HG03378 (cell line): ENCODE measurements at regions not wholly inside any gene's neighbourhood (a gene's known extent, or its start where the extent isn't known, plus 50 kb on each side); places are given as distances from the start of the nearest gene placed in this dataset.
"Not testable (repeated sequence)": the region's sequence is repeated elsewhere in the genome, so short reads cannot be mapped to it uniquely, and the experiment has no call there.

Source experiments
- ATAC-seq: cut with Tn5 transposase; IDR thresholded peaks from one replicate; pipeline ENCODE4 v1.9.1; 2021; ENCODE audit warnings: mild to moderate bottlenecking, moderate library complexity; ENCODE audit not compliant: unreplicated experiment

DNA sequence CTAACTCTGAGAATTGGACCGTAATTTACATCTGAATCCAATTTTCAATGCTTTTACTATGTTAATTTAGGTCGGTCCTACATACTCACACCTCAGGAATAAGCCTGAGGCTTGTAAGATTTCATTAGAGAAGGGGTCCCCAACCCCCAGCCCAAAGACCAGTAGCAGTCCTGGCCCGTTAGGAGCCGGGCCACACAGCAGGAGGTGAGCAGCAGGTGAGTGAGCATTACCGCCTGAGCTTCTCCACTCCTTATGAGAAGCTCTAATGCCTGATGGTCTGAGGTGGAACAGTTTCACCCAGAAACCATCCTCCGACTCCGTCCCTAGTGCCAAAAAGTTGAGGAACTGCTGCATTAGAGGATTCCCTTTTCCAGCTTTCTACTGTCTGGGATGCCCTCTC is 757.3 kb downstream of the SI start:
- no peak for ATAC-seq

DNA sequence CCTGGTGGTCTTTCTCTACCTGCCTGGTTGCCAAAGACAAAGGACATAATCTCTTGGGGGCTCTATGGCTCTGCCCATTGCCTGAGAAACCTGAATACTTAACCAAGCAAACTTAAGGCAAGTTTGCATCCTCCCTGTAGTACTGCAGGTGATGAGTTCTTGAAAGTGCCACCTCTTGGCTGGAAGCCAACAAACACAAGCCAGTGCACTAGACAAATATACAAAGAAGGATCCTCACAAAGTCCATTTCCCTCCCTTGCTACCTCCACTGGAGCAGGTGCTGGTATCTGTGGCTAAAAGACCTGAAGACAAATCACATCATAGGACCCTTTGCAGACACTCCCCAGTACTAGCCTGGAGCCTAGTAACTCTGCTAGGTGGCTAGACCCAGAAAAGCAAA is 772.3 kb downstream of the SI start:
- no peak for ATAC-seq

DNA sequence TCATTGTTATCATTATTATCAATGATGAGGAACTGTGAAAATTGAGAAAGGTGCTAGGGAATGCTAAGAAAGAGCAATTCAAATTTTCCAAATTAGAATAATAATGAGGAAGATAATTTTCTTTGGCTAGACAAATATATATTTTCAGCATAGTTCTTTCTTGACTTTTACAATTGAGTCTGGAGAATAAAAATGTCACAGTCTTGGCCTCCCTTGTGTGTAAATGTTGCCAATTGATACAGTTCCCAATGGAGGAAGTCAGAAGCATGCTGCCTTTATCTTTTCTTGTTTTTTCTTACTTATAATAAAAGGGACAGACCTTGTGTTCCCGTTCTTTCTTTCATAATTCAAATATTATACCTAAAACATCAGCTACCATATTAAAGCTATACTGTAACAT is 774.4 kb downstream of the SI start:
- no peak for ATAC-seq

DNA sequence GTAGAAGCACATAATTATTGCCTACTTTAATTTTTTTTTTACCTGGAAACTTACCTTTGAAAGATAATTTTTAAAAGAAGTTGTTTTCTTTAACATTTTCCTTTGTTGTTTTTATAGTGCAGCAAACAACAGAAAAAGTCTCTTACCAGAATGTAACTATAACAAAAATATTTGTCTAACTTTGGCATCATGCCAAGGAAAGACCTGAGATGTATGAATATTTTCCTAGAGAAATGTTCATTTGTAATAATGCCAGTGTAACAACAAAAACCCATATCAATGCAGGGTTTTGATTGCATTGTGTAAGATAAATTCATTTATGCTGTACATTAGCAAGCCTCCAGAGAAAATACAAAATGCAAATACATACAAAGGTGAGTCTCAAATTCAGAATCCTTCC is 775.7 kb downstream of the SI start:
- no peak for ATAC-seq

DNA sequence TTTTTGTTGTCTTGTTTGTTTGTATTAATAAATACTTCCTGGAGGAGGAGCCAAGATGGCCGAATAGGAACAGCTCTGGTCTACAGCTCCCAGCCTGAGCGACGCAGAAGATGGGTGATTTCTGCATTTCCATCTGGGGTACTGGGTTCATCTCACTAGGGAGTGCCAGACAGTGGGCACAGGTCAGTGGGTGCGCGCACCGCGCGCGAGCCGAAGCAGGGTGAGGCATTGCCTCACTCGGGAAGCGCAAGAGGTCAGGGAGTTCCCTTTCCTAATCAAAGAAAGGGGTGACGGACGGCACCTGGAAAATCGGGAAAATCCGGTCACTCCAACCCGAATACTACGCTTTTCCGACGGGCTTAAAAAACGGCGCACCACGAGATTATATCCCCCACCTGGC is 786.8 kb downstream of the SI start:
- ATAC-seq = not testable (repeated sequence)

DNA sequence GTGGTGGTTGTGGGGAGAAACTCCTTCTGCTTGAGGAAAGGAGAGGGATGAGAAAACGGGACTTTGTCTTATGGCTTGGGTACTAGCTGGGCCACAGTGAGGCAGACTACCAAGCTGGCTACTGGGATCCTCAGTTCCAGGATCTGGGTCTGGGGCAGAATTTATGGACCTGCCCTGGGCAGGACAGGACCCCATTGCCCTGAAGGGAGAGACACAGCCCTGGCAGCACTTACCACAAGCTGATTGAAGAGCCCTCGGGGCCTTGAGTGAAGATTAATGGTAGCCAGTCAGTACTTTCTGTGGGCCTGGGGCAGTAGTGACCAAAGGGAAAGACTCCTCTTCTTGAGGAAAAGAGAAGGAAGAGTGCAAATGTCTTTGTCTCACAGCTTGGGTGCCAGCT is 799.7 kb downstream of the SI start:
- ATAC-seq = no peak

DNA sequence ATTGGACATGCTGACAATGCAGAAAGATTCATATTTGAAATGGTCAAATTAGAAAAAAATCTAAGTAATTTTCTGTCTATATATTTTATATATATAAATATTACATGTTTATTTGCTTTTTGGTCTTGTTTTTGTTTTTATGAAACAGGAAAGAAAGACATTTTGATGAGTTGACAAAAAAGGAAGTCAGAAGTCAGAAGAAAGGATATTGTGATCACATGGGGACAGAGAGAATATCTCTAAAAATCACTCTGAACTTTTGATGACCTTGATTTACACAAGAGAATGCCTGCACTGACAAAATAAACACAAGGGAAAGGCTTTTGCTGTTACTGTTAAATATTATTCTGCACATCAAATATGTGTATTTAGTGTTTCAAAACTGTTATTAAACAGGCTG is 811.2 kb downstream of the SI start:
- ATAC-seq = no peak

DNA sequence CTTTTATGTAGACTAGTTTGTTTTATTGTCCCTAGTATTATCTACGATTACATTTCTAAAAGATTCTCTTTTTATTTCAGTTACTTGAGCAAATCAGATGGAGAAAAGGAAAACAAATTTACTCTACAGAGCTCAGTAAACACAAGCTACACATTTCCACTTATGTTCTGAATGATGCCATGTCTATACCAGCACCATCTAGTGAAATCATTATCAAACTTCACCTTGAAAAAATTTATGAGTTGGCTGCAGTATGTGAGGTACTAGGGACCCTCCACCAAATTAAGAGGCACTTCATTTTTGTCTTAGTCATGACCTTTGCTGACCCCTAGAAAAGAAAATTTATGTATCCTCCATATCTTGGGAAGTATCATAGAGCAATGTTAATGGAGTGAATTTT is 827.4 kb downstream of the SI start:
- ATAC-seq = no peak

DNA sequence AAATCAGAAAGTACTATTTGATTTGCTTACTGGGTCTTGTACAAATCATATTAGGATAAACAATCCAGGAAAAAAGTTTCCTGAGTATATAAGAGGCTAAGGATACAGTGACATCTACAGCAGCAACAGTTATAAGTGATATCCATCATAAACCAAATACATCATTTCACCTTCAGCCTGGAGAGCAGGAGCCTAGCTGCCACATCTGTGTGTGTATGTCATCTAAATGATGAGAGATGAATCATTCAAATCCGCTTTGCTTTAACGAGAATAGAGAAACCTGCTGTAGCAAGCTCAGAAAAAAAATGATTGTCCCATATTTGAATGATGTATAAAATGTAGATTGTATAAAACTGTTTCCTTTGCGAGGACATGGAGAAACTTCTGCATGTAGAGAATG is 841.4 kb downstream of the SI start:
- no peak for ATAC-seq

DNA sequence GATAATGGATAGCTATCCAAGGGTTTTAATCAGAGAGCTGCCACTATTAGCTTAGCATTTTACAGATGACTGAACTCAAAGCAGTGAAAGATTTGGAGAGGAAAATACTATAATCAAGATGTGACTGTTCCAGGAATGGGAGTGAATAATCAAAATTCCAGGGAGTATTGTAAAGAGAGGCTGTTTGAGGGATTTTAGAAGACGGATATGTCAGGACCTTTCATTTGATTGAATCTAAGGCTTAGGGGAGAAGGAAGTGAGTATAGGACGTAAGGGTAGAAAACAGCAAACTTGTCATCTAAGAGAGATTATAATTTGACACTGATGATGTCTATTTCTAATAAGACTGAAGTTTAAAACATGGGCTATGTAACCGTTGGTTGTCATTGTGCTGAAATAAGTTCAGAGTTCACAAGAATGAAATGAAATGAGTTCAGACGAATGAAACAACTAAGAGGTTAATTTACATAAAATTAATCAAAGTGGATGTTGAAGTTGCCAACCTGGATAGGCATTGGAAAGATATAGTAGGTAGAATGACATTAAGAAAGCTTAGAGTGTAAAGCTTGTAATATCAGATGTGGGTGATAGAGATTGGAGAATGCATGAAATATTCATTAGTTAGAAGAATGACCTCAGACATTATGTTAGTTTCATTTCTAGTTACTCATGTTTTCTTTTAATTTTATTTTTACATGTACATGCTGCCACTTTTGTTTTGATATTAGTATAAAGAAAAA is 842.8 kb downstream of the SI start:
- ATAC-seq = no peak

DNA sequence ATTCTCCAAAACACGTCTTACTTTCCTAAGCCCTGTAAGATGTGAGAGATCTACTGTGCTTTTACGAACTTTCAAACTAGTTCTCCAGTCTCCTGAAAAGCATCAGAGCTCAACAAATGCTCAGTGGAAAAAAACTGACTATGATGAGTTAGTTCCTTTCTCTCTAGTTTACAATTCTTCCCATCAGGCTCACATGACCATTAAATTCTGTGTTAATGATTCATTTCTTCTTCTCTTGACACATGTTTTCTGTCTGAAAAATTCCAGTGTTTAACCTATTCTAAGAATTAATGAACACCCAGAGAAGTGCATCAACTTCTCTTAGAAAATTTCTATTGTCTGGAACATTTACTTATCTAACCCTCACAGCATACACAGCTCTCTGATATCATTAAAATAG is 844.3 kb downstream of the SI start:
- ATAC-seq = no peak

DNA sequence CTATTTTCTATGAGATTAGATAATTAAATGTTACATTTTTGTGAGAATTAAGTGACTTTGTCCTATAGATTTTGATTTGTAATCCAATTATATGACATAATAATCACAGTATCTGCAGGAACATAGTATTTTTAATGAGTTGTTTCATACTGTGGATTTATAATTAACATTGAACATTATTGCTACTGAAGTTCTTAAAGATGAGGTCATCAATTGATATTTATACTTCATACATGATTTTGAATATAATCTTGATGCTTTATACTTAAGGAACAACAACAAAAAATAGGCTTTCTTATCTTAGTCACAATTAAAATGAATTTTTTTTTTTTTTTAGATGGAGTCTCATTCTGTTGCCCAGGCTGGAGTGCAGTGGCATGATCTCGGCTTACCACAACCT is 846.6 kb downstream of the SI start:
- ATAC-seq = no peak

DNA sequence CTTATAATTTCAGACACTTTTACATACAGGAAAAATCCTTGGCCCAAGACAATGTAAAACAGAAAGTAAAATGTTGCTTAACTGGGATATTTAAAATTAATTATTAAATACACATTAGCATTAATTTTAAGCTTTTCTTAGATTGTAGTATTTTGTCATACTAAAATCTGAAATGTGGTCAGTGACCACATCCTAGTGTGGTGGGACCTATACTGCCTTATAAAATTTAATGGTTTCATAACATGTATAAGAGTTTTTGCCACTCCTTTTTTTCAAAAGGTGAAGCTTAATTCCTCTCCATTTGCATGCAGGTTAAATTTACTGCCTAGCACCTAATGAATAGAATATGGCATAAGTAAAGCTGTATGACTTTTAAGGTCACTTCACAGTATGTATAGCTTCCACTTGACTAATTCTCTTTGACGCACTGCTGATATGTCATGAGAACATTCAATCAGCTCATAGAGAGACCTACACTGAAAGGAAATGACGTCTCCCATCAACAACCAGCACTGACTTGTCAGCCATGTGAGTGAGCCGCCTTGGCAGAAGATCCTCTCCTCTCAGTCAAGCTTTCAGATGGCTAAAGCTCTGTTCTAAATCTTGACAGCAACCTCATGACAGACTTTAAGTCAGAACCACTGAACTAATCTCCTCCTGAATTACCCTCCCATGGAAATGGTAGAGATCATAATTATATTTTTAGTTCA is 847.8 kb downstream of the SI start:
- ATAC-seq = no peak

DNA sequence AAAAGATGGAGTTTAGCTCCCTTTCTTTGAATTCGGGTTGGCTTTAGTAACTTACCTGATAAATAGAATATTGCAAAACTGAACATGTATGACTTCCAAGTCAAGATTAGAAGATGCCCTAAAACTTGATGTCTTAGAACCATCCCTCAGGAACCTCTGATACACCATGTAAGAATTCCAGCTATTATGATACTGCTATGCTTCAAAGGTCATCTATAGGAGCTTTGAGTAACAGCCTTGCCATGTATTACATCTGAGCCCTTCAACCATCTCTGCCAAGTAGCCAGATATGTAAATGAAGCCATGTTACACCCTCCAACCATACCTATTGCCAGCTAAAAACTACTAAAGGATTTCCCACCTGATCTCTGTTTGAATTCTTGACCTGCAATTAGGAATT is 854.2 kb downstream of the SI start:
- ATAC-seq = no peak

DNA sequence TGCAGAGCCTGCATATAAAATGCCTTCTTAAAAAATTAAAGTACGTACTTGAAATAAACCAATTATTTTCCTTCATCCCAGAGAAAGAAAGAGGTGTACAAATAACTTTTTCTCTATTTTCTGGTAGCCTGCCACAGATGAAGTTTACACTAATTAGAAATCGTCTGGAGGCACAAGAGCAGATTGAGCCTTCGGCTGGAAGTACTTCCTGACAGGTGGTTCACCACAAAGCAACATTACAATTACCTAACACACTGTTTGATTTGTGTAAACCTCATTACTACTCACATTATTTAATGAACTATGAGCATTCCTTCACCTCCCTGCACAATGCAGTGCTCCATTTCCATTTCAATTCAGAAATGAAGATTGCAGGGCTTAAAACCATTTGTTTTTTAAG is 856.1 kb downstream of the SI start:
- no peak for ATAC-seq

DNA sequence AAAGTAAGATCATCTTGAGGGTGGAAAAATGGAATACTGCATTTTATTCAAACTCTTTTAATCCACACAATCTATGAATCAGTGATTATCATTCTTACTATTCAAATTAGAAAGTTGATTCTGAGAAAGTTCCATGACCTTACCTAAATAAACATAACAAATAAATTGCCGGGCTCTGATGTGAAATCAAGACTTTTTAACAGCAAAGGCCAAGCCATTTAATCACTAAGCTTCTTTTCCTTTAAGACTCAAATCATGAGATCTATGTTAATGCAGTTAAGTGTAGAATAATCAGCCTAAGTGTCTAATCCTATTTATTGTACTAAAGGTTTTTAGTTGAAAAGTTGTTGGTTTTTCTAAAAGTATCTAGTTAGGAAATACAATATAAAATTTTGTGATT is 857.0 kb downstream of the SI start:
- ATAC-seq = no peak

DNA sequence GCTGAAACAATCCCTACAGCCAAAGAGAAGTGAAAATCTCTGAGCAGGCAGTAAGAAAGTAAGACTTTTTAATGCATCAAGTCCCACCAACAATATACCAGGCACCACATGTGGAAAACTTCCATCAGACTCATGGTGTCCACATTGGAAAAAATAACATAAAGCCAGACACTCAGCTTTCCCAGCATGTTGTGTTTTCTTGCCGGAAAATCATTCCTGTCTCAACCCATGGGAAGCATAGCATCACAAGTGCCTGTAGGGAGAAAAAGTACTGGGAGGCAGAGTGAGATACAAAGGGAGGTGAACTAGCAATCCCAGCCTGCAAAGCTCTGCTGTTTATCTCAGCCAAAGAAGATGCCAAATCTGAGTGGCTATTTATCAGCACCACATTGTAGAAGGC is 868.9 kb downstream of the SI start:
- ATAC-seq = no peak

DNA sequence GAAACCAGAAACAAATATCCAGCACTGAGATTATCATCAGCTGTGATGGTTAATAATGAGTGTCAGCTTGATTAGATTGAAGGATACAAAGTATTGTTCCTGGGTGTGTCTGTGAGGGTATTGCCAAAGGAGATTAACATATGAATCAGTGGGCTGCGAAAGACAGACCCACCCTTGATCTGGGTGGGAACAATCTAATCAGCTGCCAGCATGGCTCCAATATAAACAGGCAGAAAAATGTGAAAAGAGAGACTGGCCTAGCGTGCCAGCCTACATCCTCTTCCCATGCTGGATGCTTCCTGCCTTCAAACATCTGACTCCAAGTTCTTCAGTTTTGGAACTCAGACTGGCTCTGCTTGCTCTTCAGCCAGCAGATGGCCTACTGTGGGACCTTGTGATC is 869.5 kb downstream of the SI start:
- no peak for ATAC-seq

DNA sequence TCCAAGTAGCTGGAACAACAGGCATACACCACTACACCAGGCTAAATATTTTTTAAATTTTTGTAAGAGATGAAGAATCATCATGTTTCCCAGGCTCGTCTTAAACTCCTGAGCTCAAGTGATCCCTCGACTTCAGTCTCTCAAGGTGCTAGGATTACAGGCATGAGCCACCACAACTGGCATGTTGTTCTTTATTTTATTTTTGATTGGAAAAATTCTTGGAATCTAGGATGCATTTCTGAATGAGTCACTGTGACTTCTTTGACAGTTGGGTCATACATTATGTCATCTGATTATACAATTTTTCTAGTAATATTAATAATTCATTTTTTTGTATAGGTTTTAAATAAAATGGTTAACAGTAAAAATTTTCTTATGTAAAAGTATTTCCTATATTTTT is 870.2 kb downstream of the SI start:
- no peak for ATAC-seq

DNA sequence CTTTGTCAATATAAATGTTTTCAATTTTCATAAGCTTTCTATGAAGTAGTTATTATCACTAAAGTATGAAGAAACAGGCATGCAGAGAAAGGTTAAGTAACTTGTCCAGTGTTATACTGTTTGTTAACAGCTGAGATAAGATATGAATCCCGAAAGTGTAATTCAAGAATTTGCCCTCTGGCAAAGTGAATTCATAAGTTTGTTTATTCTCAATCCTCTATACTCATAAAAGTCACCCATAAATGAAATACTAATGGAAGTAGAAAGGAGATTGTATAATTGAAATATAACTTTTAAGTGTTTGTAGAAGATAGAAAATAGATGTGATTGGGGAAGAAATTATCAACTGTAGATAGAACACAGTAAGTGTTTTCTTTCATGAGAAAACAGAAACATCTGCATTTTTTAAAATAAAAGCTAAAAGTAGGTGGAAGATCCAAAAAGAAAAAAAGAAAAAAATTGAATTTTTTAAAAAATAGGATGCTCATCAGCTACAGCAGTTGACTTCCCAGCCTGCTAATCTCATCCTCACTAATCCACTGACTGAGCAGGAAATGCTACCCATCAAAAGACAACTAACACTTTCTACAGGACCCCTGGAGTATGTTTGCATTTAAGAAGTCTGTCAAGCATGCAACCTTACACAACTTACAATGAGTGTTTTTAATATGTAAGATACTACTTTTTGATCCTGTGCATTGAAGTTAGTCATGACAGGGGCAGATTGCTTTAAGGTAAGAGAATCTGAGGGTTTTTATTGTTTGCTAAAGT is 878.1 kb downstream of the SI start:
- no peak for ATAC-seq

DNA sequence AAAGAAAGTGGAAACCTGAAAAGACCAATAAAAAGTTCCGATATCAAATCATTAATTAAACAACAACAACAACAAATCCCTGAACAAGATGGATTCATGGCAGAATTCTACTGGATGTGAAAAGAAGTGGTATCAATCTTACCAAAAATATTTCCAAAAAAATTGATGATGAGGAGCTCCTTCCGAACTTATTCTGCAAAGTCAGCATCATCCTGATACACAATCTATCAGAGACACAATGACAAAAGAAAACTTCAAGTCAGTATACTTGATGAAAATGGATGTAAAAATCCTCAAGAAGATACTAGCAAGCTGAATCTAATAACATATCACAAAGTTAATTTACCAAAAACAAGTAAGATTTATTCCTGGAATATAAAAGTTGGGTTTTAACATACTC is 881.8 kb downstream of the SI start:
- ATAC-seq = no peak

DNA sequence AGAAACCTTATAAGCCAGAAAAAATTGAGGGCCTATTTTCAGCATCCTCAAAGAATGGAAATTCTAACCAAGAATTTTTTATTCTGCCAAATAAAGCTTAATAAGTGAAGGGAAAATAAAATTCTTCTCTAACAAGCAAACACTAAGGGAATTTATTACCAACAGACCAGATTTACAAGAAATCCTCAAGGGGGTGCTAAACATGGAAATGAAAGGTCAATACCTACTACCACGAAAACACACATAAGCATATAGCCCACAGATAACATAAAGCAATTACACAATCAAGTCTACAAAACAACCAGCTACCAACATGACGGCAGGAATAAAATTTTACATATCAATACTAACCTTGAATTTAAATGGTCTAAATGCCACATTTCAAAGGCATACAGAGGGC is 883.5 kb downstream of the SI start:
- no peak for ATAC-seq
